WTC11 (cell line): ENCODE measurements at regions not wholly inside any gene's neighbourhood (a gene's known extent, or its start where the extent isn't known, plus 50 kb on each side); places are given as distances from the start of the nearest gene placed in this dataset.

Source experiments
- ATAC-seq: fragments of 200-7000 bp; cut with Tn5 transposase; 2 replicates; pipeline ENCODE4 v1.10.0; 2021; ENCODE audit warnings: mild to moderate bottlenecking, moderate library complexity
- CTCF ChIA-PET: fragments of 300-600 bp; sonication (Branson Sonifier 250); formaldehyde crosslinking; loops from one replicate; lab custom pipeline; 2021; ENCODE audit warnings: antibody characterized with exemption; lab: Charles Lee
- POLR2A ChIA-PET: fragments of 350-600 bp; sonication (Branson Sonifier 250); formaldehyde crosslinking; loops from one replicate; lab custom pipeline; 2021; ENCODE audit warnings: antibody characterized with exemption; lab: Charles Lee
- DNase-seq: peaks from one replicate; pipeline ENCODE4 v3.0.0; 2021; ENCODE audit warnings: low spot score
- H3K27ac Mint-ChIP-seq: 2 replicates; pipeline ENCODE4 v1.8.0; 2021; ENCODE audit warnings: mixed read lengths
- H3K27me3 Mint-ChIP-seq: 2 replicates; pipeline ENCODE4 v1.8.0; 2021; ENCODE audit warnings: low read depth, mild to moderate bottlenecking, moderate library complexity, mixed read lengths
- H3K36me3 Mint-ChIP-seq: 2 replicates; pipeline ENCODE4 v1.8.0; 2021; ENCODE audit warnings: mixed read lengths
- H3K4me1 Mint-ChIP-seq: 2 replicates; pipeline ENCODE4 v1.8.0; 2022; ENCODE audit warnings: mixed read lengths
- H3K4me3 Mint-ChIP-seq: 2 replicates; pipeline ENCODE4 v1.8.0; 2021; ENCODE audit warnings: mild to moderate bottlenecking, moderate library complexity, mixed read lengths
- H3K9me3 Mint-ChIP-seq: 2 replicates; pipeline ENCODE4 v1.8.0; 2021; ENCODE audit warnings: mixed read lengths
- AR ChIP-seq: fragments of 250-450 bp; sonication (Bioruptor Pico); IDR thresholded peaks from 2 replicates; pipeline ENCODE4 v1.9.0; 2021; ENCODE audit warnings: mild to moderate bottlenecking
- ARID4B ChIP-seq: sonication (generic); formaldehyde crosslinking; IDR thresholded peaks from 2 replicates; pipeline ENCODE4 v1.8.0; 2023; ENCODE audit warnings: missing genetic modification reagents, mild to moderate bottlenecking, borderline replicate concordance
- CTCF ChIP-seq: fragments of 200-600 bp; IDR thresholded peaks from 2 replicates; pipeline ENCODE4 v1.8.0; 2022; ENCODE audit warnings: antibody characterized with exemption
- E2F4 ChIP-seq: sonication (generic); formaldehyde crosslinking; IDR thresholded peaks from 2 replicates; pipeline ENCODE4 v1.8.1; 2022; ENCODE audit warnings: low read depth, mild to moderate bottlenecking, moderate library complexity, missing genetic modification reagents, borderline replicate concordance
- FOXP4 ChIP-seq: sonication (generic); formaldehyde crosslinking; IDR thresholded peaks from 2 replicates; pipeline ENCODE4 v1.8.0; 2022; ENCODE audit warnings: mild to moderate bottlenecking, missing genetic modification reagents
- GTF2I ChIP-seq: fragments of 250-450 bp; sonication (Bioruptor Pico); conservative IDR thresholded peaks from 2 replicates; pipeline ENCODE4 v1.4.0; 2021; ENCODE audit warnings: mild to moderate bottlenecking
- JUN ChIP-seq: sonication (generic); formaldehyde crosslinking; IDR thresholded peaks from 2 replicates; pipeline ENCODE4 v1.8.0; 2023; ENCODE audit warnings: mild to moderate bottlenecking, missing genetic modification reagents
- MLX ChIP-seq: sonication (generic); formaldehyde crosslinking; IDR thresholded peaks from 2 replicates; pipeline ENCODE4 v1.8.1; 2023; ENCODE audit warnings: mild to moderate bottlenecking, missing genetic modification reagents, moderate library complexity
- MXD4 ChIP-seq: fragments of 250-450 bp; sonication (Bioruptor Pico); IDR thresholded peaks from 2 replicates; pipeline ENCODE4 v1.8.0; 2021; ENCODE audit warnings: mild to moderate bottlenecking, moderate library complexity, borderline replicate concordance
- NR2C2 ChIP-seq: sonication (generic); formaldehyde crosslinking; IDR thresholded peaks from 2 replicates; pipeline ENCODE4 v1.8.0; 2022; ENCODE audit warnings: mild to moderate bottlenecking, missing genetic modification reagents
- PRRX2 ChIP-seq: fragments of 250-450 bp; sonication (Bioruptor Pico); IDR thresholded peaks from 2 replicates; pipeline ENCODE4 v1.8.0; 2021; ENCODE audit warnings: mild to moderate bottlenecking
- SOX15 ChIP-seq: fragments of 250-450 bp; sonication (Bioruptor Pico); IDR thresholded peaks from 2 replicates; pipeline ENCODE4 v1.9.0; 2021; ENCODE audit warnings: mild to moderate bottlenecking
- TEAD1 ChIP-seq: sonication (generic); formaldehyde crosslinking; IDR thresholded peaks from 2 replicates; pipeline ENCODE4 v1.8.0; 2022; ENCODE audit warnings: mild to moderate bottlenecking, missing genetic modification reagents
- ZBTB21 ChIP-seq: sonication (generic); formaldehyde crosslinking; IDR thresholded peaks from 2 replicates; pipeline ENCODE4 v1.8.1; 2023; ENCODE audit warnings: mild to moderate bottlenecking, missing genetic modification reagents, borderline replicate concordance
- ZNF121 ChIP-seq: sonication (generic); formaldehyde crosslinking; IDR thresholded peaks from 2 replicates; pipeline ENCODE4 v1.8.0; 2023; ENCODE audit warnings: missing genetic modification reagents
- ZNF219 ChIP-seq: sonication (generic); formaldehyde crosslinking; IDR thresholded peaks from 2 replicates; pipeline ENCODE4 v1.8.0; 2023; ENCODE audit warnings: missing genetic modification reagents, mild to moderate bottlenecking, borderline replicate concordance
- ZNF671 ChIP-seq: fragments of 250-450 bp; sonication (Bioruptor Pico); IDR thresholded peaks from 2 replicates; pipeline ENCODE4 v1.8.0; 2021; ENCODE audit warnings: mild to moderate bottlenecking
- TF ChIP-seq, protein P1 (sequence below): sonication (generic); formaldehyde crosslinking; IDR thresholded peaks from 2 replicates; pipeline ENCODE4 v1.8.0; 2023; ENCODE audit warnings: missing genetic modification reagents
- TF ChIP-seq, protein P2 (sequence below): sonication (generic); formaldehyde crosslinking; IDR thresholded peaks from 2 replicates; pipeline ENCODE4 v1.8.1; 2022; ENCODE audit warnings: mild to moderate bottlenecking, moderate library complexity, missing genetic modification reagents

- TF ChIP-seq FOXP4 (CRISPR knock-in tag) (no peak), E2F4 (no peak), ARID4B (CRISPR knock-in tag) (no peak), SOX15 (CRISPR knock-in tag) (no peak), NR2C2 (CRISPR knock-in tag) (no peak), ZNF121 (CRISPR knock-in tag) (no peak), ZBTB21 (no peak), GTF2I (CRISPR knock-in tag) (no peak), PRRX2 (no peak), TEAD1 (CRISPR knock-in tag) (no peak), MXD4 (CRISPR knock-in tag) (no peak), MLX (CRISPR knock-in tag) (no peak)
- TF ChIP-seq, protein P1, sequence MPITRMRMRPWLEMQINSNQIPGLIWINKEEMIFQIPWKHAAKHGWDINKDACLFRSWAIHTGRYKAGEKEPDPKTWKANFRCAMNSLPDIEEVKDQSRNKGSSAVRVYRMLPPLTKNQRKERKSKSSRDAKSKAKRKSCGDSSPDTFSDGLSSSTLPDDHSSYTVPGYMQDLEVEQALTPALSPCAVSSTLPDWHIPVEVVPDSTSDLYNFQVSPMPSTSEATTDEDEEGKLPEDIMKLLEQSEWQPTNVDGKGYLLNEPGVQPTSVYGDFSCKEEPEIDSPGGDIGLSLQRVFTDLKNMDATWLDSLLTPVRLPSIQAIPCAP: no peak
- TF ChIP-seq, protein P2, sequence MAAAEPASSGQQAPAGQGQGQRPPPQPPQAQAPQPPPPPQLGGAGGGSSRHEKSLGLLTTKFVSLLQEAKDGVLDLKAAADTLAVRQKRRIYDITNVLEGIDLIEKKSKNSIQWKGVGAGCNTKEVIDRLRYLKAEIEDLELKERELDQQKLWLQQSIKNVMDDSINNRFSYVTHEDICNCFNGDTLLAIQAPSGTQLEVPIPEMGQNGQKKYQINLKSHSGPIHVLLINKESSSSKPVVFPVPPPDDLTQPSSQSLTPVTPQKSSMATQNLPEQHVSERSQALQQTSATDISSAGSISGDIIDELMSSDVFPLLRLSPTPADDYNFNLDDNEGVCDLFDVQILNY (CRISPR knock-in tag): no peak
Measured at GRCh38 chr3:99031778-99032177, 130.3 kb upstream of the DCBLD2 start (continued).

DNA sequence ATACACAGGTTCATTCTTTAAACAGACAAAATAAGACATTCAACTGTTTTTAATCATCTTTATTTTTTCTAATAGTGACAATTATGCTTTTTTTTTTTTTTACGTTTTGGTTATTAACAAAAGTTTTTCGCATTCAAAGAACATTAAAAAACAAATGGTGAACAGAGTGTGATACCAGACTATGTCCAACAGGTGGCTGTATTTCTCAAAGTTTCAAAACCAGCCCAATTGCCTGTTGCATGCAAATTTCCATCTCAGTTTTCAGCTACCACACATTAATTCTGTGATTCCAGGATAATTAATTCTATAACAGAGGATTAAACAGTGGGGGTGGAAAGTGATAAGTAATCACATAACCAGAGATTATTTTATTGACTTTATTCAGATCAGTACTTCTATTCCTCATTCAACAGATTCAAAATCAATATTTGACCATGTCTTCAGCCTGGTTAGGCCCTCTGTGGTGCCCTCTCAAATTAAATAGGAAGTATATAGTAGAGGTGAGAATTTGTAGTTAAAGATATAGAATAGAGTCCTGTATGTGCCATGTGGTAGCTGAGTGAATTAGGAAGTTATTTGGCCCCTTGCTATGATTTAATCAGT is 122.2 kb upstream of the DCBLD2 start:
- peaks cover 14% of the 10 kb centered on the region for H3K9me3 Mint-ChIP-seq
- peaks cover 4% of the 10 kb centered on the region; the same call in 1 of the 2 replicates for H3K36me3 Mint-ChIP-seq
- DNase-seq (no peak), ATAC-seq (no peak; the same call in 1 of the 2 replicates)
- H3K4me3 Mint-ChIP-seq: no peak overlapping the region
- H3K27me3 Mint-ChIP-seq: no peaks in the 10 kb centered on the region; the same call in 1 of the 2 replicates
- TF ChIP-seq JUN (CRISPR knock-in tag) (no peak), ZNF671 (no peak), E2F4 (no peak), AR (CRISPR knock-in tag) (no peak), ZNF219 (CRISPR knock-in tag) (no peak), CTCF (peak; percentile 31)
- no peak overlapping the region for H3K27ac Mint-ChIP-seq
- ChIA-PET POLR2A (no interaction called here), CTCF (interaction anchor here (0.7 to 2.3 kb wide), 10 partner anchors 12 to 555 kb away, joined by 3 to 20 read pairs (median 4); no protein-coding TSS in a partner anchor)
- no peaks in the 10 kb centered on the region for H3K4me1 Mint-ChIP-seq
